ENCODE measurements at regions not wholly inside any gene's neighbourhood (a gene's known extent, or its start where the extent isn't known, plus 50 kb on each side); places are given as distances from the start of the nearest gene placed in this dataset.

DNA sequence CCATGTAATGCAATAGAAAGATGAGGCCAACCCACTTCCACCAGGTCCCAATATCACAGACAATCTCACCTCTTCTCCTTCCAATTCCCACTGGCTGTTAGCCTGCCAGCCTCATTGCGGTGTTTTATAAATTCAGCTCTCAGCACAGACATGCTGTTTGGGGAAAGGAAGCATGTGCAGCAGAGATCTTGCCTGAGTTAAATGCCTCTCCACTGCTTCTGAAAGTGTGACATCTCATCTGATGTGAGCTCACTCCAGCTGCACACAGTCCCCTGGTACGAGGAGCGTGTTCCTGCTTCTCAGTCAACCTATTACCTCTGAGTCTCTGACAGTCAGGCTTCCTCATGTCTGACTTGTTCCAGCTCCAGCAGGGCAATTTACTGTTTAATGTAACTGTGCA lies 122.7 kb upstream of the GUCY1A2 start:
- DNase-seq (ENCODE audit: low spot score): no peak

- DNase-seq (ENCODE audit: low spot score): no peak
These were observed 121.1 kb upstream of the GUCY1A2 start for GRCh38 chr11:107139396-107139795.

- no peak for DNase-seq (ENCODE audit: low spot score)
These were observed 118.6 kb upstream of the GUCY1A2 start for GRCh38 chr11:107136892-107137291.

DNA sequence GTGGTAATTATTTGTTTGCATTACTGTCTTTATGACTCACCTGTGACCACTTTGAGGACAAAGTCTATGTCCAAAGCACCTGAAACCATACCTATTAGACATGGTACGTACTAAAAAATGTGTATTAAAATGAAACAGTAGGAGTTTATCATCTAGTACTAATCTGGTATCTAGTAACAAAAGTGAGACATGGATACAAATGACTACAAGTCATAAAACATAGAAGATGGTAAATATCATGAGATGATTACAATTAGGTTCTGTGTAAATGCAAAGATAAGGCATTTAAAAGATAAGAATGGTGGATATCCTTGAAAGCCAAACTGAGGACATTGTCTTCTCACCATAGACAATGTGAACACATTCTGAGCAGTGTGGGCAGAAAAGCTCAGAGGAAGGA lies 113.5 kb upstream of the GUCY1A2 start:
- no peak for DNase-seq (ENCODE audit: low spot score)

DNA sequence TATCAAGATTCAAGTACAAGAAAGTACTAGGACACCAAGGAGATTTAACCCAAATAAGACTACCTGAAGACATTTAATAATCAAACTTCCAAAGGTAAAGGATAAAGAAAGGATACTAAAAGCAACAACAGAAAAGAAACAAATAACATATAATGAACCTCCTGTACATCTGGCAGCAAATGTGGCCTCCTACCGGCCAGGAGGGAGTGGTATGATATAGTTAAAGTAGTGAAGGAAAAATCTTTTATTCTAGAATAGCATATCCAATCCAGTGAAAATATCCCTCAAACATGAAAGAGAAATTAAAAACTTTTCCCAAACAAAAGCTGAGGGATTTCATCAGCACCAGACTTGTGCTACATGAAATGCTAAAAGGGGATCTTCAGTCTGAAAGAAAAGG lies 104.7 kb upstream of the GUCY1A2 start:
- no peak for DNase-seq (ENCODE audit: low spot score)

DNA sequence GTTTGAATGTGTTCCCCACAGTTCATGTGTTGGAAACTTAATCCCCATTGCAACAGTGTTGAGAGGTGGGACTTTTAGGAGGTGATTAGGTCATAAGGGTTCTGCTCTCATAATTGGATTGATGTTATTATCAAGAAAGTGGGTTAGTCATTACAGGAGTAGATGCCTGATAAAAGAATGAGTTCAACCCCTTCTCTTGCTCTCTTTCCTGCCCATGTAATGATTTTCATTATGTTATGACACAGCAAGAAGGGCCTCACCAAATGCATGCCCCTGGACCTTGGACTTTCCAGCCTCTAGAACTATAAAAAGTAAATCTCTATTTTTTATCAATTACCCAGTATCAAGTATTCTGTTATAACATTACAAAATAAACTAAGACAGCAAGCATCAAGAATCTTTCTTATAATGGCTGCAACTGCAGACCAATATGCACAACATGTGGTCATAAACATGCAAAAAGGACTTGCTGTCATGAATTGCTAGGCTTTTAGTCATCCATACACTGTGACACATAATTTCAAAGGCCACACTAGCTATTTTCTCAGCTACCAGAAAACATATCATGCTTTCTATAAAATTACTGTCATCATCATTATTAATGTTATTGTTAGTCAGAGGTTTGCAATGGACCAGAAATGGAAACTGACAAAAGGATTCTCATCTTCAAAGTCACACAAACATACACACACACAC lies 99.9 kb upstream of the GUCY1A2 start:
- DNase-seq (ENCODE audit: low spot score): no peak

- no peak for DNase-seq (ENCODE audit: low spot score)
These were observed 98.1 kb upstream of the GUCY1A2 start for GRCh38 chr11:107116358-107116757.

GRCh38 chr11:107102692-107103477 lies 84.6 kb upstream of the GUCY1A2 start:
- DNase-seq (ENCODE audit: low spot score): peak; percentile 12

DNA sequence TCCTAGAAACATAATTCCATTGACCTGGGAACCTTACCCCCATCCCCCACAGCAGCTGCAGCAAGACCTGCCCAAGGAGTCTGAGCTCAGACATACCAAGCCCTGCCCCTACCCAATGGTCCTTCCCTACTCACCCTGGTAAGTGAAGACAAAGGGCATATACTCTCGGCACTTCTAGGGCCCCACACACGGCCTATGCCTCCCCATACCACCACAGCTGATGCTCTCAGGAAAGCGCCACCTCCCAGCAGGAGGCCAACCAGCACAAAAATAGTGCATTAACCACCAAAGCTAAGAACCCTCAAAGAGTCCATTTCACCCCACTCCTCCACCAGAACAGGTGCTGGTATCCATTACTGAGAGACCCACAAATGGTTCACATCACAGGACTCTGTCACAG lies 74.4 kb upstream of the GUCY1A2 start:
- no peak for DNase-seq (ENCODE audit: low spot score)

- no peak for DNase-seq (ENCODE audit: low spot score)
These were observed 60.1 kb upstream of the GUCY1A2 start for GRCh38 chr11:107078375-107078774.

GRCh38 chr11:107076832-107077231 lies 58.6 kb upstream of the GUCY1A2 start:
- no peak for DNase-seq (ENCODE audit: low spot score)

GRCh38 chr11:107071129-107071528 lies 52.9 kb upstream of the GUCY1A2 start:
- DNase-seq (ENCODE audit: low spot score): no peak
